Epithelial cell of prostate (primary cell): ENCODE measurements at regions not wholly inside any gene's neighbourhood (a gene's known extent, or its start where the extent isn't known, plus 50 kb on each side); places are given as distances from the start of the nearest gene placed in this dataset.
"Not testable (repeated sequence)": the region's sequence is repeated elsewhere in the genome, so short reads cannot be mapped to it uniquely, and the experiment has no call there.

ENCODE experiments used
- DNase-seq: peaks from one replicate; pipeline ENCODE4 v3.0.0-alpha.2; 2011; ENCODE audit warnings: low read depth, low spot score
- H3K27ac ChIP-seq: fragments of 450-650 bp; 2 replicates; pipeline ENCODE4 v1.5.1; 2017; ENCODE audit warnings: mild to moderate bottlenecking

DNA sequence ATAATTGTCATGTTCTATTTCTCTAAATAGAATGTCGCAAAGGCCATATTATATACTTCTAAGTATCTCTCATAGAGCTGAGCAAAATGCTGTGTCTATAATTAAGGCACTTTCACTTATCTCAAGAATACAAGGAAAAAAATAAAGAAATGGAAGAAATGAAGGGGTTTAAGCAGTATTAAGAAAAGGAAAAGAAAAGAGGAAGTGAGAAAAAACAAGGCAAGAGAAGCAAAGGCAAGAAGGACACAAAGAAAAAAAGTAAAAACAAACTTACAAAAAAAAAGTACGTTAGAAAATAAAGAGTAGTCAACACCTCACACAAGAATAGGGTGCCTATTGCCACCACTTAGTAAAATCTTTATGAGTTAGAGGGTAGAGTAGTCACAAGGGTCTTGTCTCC is 506.2 kb downstream of the GABRG2 start:
- H3K27ac ChIP-seq, result no peak overlapping the region
- DNase-seq, result no peak

GRCh38 chr5:162591724-162592123 is 524.2 kb downstream of the GABRG2 start:
- no peak overlapping the region for H3K27ac ChIP-seq
- no peak for DNase-seq

- no peak for DNase-seq
Measured at GRCh38 chr5:162593881-162594280, 526.3 kb downstream of the GABRG2 start.

GRCh38 chr5:162603443-162604070 is 536.0 kb downstream of the GABRG2 start:
- no peak overlapping the region for H3K27ac ChIP-seq
- DNase-seq, result no peak

More at GRCh38 chr5:162593881-162594280, 526.3 kb downstream of the GABRG2 start:
- no peak overlapping the region for H3K27ac ChIP-seq

GRCh38 chr5:162607879-162608278 is 540.3 kb downstream of the GABRG2 start:
- H3K27ac ChIP-seq, result no peak overlapping the region
- DNase-seq, result no peak

DNA sequence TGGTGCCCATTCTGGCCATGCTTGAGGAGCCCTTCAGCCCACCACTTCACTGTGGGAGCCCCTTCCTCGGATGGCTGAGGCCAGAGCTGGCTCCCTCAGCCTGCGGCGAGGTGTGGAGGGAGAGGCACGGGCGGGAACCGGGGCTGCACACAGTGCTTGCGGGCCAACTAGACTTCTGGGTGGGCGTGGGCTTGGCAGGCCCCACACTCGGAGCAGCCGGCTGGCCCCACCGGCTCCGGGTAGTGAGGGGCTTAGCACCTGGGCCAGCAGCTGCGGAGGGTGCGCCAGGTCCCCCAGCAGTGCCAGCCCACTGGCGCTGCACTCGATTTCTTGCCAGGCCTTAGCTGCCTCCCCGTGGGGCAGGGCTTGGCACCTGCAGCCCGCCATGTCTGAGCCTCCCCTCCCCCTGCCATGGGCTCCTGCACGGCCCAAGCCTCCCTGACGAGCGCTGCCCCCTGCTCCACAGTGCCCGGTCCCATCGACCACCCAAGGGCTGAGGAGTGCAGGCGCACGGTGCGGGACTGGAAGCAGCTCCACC is 554.2 kb downstream of the GABRG2 start:
- DNase-seq, H3K27ac ChIP-seq: not testable (repeated sequence)

DNA sequence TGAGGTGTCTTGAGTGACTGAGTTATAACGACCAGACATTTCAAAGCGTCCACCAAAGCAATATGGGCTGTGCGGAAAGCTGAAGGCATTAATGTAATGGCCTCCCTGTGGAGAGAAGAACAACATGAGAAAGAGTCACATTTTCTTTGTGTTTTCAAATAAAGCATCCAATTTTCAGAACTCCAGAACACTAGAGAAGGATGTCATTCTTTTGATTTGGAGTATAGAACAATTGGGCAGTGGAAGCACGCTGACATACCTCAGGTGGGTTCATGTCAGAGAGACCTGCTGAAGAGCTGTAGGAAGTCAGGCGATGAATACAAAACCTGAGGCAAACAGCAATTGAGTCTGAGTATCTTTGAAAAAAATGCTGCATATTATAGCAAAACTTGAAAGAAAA is 556.5 kb downstream of the GABRG2 start:
- DNase-seq, result no peak
- H3K27ac ChIP-seq, result no peak overlapping the region

DNA sequence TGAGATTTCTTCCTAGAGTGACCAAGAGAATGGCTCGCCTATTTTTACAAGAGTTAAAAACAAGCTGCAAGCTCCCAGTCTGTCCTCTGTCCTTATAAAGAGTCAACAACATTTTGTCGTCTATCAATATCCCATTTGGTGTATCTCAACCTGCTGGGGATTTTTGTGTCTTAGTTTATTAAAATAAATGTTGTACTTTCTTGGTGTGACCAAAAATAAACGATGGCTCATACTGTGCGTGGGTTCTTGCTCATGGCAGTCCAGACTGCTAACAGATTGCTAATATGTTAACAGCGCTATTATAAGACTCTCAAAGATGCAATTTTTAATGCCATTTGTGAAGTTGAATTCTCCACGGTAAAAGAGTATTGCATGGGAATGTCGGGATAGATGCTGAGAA is 569.9 kb downstream of the GABRG2 start:
- H3K27ac ChIP-seq, result no peak overlapping the region
- DNase-seq, result no peak

DNA sequence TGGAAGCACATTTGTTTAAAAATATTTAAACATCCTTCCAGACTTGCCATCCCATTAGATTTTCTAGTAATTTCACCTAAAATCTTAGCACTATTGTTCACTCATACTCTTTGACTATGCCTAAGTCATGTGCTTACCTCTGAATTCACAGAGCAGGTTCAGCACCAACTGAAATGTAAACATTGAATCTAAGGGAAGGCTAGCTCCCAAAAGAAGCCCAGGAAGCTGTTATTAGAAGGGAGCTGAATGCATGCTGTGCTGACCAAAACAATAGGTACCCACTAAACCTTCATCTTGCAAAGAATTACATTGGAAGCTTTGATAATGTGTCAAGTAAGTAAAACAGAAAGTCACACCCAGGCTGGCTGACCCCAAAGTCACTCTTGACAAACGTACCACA is 571.3 kb downstream of the GABRG2 start:
- no peak for DNase-seq
- H3K27ac ChIP-seq, result no peak overlapping the region

DNA sequence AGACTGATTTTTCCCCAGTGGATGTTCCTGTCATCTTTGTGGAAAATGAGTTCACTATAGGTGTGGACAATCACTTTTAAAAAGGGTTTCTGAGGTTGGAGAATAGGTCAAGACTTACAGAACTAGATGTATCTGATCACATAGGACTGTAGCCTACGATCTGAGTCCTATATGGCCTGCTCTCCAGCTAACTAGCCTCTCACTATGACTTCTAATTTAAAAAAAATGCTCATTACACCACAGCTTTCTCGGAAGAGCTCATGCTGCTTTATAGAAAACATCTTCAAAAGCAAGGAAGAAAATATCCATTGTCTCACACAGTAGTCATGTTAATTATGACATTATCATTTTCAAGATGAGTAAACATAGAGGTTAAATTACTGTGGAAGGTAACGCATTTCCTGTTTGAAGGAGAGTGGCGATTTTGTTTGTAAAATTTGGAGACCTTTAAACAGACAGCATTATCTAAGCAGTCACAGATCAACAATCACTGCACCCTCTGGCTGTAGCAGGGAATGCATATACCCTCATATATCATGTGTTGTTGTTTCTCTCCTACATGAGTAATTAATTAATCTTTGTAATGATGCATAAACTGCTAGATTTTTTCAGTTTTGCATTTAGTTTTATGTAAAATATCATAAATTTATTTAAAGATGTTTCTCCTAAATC is 573.7 kb downstream of the GABRG2 start:
- no peak for DNase-seq
- no peak overlapping the region for H3K27ac ChIP-seq

DNA sequence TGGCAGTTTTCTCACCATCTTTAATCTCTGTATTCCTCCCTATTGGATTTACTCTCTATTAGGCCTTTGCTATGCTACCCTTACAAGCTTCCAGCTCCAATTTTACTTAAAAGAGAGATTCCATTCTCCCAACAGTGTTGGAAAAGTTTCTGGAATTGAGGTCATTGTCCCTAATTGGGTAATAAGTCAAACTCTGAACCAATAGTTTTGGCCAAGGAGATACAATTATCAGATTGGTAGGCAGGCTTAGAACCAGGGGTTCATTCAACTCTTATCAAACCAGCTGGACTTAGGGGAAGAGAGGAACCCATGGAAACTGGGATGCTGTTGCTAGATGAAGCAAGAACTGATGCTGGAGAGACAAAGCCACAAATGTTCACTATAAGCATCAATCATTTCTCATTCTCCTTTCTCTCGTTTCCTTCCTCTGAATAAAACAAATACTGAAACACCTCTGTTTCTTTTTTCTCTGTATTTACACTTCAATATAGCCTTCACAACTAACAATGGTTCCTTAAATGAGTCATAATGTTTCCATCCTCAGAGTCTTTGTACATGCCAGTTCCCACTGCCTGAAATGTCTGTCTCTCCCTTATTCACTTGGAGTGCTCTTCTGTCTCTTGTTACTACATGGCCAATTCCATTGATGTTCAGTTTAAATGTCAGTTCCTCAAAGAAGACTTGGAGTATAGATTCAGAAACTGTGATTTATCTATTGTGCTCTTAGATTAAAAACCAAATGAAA is 587.3 kb downstream of the GABRG2 start:
- H3K27ac ChIP-seq, result no peak overlapping the region
- no peak for DNase-seq

DNA sequence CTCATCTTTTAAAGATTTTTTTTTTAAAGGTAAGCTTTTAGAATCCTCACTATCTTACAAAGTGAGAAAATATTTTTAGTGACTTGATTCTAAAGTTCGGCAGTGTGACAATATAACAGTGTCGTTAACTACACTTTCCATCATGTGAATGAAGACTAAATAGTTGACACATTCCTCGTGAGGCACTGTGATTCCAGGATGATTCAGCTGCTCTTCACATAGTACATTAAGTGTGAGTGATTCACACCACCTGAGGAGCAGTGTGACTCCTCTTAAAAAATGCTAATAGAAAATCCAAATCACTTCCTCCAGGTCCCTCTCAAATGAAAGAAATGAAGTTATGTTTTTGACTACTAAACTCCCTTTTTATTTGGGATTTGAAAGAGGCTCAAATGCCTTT is 589.5 kb downstream of the GABRG2 start:
- no peak for DNase-seq
- no peak overlapping the region for H3K27ac ChIP-seq

- DNase-seq, result no peak
- no peak overlapping the region for H3K27ac ChIP-seq
Measured at GRCh38 chr5:162664846-162665245, 597.3 kb downstream of the GABRG2 start.

DNA sequence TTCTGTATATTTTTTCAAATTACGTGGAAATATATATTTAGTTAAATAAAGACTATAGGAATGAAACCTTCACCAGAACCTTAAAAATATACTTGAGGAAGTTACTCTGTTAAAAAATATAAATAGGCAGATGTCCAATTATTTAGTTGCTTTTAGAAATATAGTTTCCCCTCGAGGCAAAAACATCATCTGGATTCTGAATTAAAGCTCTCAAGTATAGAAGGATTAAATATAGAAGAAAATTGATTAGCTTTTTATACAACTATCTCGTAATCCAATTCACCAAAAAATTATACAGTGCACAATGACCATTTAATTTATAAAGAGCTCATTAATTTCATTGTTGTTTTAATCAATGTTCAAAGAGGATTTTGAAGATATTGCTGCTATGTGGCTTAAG is 601.4 kb downstream of the GABRG2 start:
- no peak for DNase-seq
- H3K27ac ChIP-seq, result no peak overlapping the region

- no peak for DNase-seq
- H3K27ac ChIP-seq, result no peak overlapping the region
Measured at GRCh38 chr5:162672061-162672460, 604.5 kb downstream of the GABRG2 start.

DNA sequence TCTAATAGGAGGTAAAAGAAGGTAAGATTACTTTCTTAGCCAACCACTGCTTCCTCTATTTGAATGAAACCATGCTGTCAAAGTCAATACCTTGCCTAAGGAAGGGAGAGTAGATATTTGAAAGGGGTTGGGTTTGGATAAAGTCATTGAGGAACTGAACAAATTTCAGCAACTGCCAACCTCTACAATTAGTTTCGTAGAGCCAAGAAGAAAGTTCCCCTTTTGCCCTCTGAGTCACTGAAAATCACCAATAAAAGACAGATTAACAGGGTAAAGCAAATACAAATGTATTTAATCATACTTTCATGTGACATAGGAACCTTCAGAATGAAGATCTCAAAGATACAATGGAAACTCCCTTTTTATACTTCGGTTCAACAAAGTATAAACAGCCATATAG is 615.7 kb downstream of the GABRG2 start:
- peak overlapping the region; percentile 1 for H3K27ac ChIP-seq

DNA sequence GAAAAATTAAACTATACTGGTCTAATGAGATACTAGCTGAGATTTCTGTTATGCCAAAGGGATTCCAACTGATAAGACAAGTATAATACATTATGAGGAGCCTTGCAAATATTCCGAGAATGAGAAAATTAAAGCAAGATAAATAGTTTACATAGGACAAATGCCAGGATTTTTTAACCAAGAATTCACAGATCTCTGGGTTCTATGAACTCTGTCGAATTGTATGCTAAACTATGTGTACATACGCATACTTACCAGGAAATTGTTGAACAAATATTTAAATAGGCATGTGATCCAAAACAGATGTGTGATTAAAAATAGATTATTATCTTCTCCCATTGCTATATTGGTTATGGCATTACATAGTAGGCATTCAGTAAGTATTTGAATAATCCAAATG is 616.6 kb downstream of the GABRG2 start:
- no peak for DNase-seq

More for the DNA sequence above, 615.7 kb downstream of the GABRG2 start:
- DNase-seq, result peak; percentile 20

DNA sequence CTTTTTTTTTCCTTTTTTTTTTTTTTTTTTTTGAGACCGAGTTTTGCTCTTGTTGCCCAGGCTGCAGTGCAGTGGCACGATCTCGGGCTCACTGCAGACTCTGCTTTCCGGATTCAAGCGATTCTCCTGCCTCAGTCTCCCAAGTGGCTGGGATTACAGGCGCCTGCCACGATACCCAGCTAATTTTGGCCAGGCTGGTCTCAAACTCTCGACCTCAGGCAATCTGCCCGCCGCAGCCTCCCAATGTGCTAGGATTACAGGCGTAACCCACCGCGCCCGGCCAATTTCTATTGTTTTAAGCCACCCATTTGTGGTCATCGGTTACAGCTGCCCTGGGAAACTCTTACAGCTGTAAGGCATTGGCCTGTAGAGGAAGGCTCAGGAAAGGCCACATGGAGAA is 617.7 kb downstream of the GABRG2 start:
- H3K27ac ChIP-seq, result no peak overlapping the region
- no peak for DNase-seq

More for the DNA sequence above, 616.6 kb downstream of the GABRG2 start:
- H3K27ac ChIP-seq, result no peak overlapping the region

DNA sequence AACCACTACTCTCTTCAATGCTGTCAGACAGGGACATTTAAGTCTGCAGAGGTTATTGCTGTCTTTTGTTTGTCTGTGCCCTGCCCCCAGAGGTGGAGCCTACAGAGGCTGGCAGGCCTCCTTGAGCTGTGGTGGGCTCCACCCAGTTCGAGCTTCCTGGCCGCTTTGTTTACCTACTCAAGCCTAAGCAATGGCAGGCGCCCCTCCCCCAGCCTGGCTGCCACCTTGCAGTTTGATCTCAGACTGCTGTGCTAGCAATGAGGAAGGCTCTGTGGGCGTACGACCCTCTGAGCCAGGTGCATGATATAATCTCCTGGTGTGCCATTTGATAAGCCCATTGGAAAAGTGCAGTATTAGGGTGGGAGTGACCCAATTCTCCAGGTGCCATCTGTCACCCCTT is 628.7 kb downstream of the GABRG2 start:
- not testable (repeated sequence) for DNase-seq

GRCh38 chr5:162699361-162699760 is 631.8 kb downstream of the GABRG2 start:
- no peak for DNase-seq
- H3K27ac ChIP-seq, result no peak overlapping the region

More for the DNA sequence above, 628.7 kb downstream of the GABRG2 start:
- not testable (repeated sequence) for H3K27ac ChIP-seq

- no peak for DNase-seq
- no peak overlapping the region for H3K27ac ChIP-seq
Measured at GRCh38 chr5:162703914-162704313, 636.3 kb downstream of the GABRG2 start.
